ENCODE measurements at regions not wholly inside any gene's neighbourhood (a gene's known extent, or its start where the extent isn't known, plus 50 kb on each side); places are given as distances from the start of the nearest gene placed in this dataset.

- TF ChIP-seq EZH2 (IDR thresholded peaks at IDR 0.05; ENCODE audit: borderline replicate concordance, low read length) (no peak), CTCF (IDR thresholded peaks at IDR 0.05; ENCODE audit: low read length) (no peak)
Observed at GRCh38 chr6:48641544-48641943, 530.5 kb upstream of the PTCHD4 start.

All from OCI-LY1 (cell line).